GM13977 (cell line): ENCODE measurements at regions not wholly inside any gene's neighbourhood (a gene's known extent, or its start where the extent isn't known, plus 50 kb on each side); places are given as distances from the start of the nearest gene placed in this dataset.

Source experiments
- DNase-seq: peaks from one replicate; pipeline ENCODE4 v3.0.0; 2012; ENCODE audit warnings: low spot score
- in situ Hi-C: fragments of 300-500 bp; cut with MboI; formaldehyde crosslinking; loops from one replicate; pipeline ENCODE4 v1.12.0; 2022; ENCODE audit warnings: low sequenced_read_pairs, low pct_unique_long_range_greater_than_20kb, mixed read lengths, inconsistent platforms; ENCODE audit not compliant: unreplicated experiment
- TF ChIP-seq, protein P1 (sequence below): IDR thresholded peaks from 2 replicates; pipeline ENCODE4 v1.5.1; 2012; ENCODE audit warnings: mild to moderate bottlenecking, control low read depth; ENCODE audit not compliant: insufficient read depth; ENCODE audit errors: extremely low read depth, missing control alignments

DNA sequence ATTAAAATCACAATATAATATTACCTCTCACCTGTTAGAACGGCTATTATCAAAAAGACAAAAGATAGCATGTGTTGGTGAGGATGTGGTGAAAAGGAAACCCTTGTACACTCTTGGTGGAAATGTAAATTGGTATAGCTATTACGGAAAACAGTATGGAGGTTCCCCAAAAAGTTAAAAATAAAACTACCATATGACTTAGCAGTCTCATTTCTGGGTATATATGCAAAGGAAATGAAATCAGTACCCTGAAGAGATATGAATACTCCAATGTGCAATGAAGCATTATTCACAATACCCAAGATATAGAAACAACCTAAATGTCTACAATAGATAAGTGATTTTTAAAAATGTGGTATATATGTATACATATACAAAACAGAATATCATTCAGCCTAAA lies 199.9 kb downstream of the SNX18 start:
- in situ Hi-C loops: no loop called here
- DNase-seq: no peak
- TF ChIP-seq, protein P1, sequence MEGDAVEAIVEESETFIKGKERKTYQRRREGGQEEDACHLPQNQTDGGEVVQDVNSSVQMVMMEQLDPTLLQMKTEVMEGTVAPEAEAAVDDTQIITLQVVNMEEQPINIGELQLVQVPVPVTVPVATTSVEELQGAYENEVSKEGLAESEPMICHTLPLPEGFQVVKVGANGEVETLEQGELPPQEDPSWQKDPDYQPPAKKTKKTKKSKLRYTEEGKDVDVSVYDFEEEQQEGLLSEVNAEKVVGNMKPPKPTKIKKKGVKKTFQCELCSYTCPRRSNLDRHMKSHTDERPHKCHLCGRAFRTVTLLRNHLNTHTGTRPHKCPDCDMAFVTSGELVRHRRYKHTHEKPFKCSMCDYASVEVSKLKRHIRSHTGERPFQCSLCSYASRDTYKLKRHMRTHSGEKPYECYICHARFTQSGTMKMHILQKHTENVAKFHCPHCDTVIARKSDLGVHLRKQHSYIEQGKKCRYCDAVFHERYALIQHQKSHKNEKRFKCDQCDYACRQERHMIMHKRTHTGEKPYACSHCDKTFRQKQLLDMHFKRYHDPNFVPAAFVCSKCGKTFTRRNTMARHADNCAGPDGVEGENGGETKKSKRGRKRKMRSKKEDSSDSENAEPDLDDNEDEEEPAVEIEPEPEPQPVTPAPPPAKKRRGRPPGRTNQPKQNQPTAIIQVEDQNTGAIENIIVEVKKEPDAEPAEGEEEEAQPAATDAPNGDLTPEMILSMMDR: no peak

DNA sequence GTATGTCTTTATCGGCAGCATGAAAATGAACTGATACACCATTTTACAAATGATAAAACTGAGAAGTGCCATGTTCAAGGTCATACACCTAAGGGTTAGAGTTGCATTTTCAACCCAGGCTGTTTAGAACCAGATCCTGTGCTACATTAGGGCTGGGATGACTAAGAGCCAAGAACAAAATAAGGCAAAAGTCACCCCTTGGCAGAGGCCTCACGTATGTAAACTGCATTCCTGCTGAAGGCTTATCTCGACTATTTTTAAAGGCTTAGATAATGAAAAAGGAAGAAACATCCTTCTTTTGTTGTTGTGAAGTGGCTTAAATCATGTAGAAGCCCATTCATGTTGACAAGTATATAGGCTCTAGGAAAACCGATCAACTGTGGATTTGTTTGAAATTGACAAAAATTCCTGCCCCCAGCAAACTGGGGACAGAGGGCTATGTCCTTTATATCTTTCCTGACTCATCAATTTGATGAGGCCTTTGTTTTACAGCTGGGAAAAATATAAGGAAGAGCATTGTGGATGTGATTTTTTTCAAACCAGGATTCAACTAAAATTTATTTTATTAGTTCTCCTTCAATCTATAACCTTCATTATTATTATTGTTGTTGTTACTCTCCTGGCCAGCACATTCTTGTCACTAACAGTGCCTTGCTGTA lies 196.5 kb downstream of the SNX18 start:
- DNase-seq: no peak
- in situ Hi-C loops: no loop called here

DNA sequence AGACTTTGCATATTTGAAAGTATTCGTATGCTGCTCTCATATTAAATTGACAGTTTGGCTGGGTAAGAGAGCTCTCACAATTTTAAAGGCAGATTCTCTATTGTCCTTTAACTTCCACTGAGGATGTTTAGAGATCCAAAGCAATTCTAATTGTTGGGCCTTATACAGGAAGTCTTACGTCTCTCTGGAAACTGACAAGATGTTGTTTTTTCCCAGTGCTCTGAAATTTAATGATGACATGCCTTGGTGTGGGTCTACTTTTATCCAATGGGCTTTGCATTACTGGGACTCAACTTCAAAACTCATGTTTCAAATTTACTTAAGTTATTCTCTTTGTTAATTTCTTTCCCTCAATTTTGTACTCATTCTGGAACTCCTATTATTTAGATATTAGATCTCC lies 191.5 kb downstream of the SNX18 start:
- in situ Hi-C loops: no loop called here
- TF ChIP-seq, protein P1: no peak
- DNase-seq: no peak

More for the DNA sequence above, 196.5 kb downstream of the SNX18 start:
- TF ChIP-seq, protein P1: no peak

DNA sequence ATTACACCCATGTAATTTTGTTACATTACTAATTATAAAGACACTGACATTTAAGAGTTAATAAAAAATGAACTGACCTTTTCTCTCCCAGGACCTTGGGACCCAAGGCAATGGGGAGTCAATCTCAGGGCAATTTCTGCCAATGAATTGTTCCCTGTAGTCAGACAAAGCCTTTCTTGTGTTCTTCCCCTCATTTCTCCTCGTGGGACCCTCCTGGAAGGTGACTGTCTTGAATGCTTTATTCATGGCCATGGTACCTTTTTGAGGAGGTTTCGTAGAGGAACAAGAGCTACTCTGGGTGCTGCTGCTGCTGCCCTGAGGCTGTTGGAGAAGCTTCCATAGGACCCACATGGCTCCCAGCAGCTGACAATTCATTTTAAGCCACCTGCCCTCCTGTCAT lies 190.3 kb downstream of the SNX18 start:
- no peak for DNase-seq
- in situ Hi-C loops: no loop called here
- TF ChIP-seq, protein P1: no peak

DNA sequence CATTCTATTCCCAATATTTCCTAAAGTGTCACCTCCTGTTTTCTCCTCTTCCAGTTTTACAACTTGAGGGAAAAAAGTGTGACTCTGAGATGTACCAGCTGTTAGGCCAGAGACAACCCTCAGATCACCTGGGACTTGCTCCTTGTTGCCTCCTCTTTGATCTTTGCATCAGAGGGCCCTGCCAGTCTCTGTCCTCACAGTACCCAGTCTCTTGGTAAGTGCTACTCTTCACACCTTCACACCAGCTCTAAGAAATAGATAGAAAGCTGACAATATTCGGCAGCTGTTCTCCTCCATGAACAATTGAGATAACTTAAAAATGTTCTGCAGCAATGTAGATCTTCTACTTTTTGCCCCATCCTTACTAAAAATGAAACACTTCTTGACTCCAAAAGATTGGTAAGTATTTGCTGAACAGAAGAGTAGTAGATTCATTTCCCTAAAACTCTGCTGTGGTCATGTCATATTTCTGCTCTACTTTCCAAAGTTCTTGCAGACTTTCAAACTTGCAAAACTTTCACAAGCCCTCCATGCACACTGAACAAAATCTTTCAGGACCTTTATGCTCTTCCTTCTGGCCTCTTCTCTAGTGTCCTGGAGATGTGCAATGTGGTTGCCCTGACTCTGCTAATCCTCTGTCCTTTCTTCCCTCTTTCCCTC lies 188.6 kb downstream of the SNX18 start:
- DNase-seq: no peak
- TF ChIP-seq, protein P1: no peak
- in situ Hi-C loops: no loop called here

DNA sequence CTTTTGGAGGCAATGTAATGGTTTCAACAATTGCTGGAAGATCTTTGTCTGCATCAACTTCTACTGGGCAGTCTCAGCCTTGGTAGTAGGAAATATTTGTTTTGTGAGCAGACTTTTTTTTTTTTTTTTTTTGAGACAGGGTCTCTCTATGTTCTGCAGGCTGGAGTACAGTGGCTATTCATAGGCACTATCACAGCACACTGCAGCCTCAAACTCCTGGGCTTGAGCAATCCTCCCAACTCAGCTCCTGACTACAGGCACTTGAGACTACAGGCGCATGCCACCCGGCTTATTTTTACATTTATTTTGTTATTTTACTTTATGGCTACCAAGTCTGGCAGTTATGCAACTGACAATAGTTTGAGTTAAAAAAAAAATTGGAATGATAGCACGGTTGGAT lies 187.3 kb downstream of the SNX18 start:
- in situ Hi-C loops: no loop called here
- no peak for DNase-seq
- TF ChIP-seq, protein P1: no peak
